ENCODE measurements at regions not wholly inside any gene's neighbourhood (a gene's known extent, or its start where the extent isn't known, plus 50 kb on each side); places are given as distances from the start of the nearest gene placed in this dataset.

- TF ChIP-seq YY1 (IDR thresholded peaks at IDR 0.05; ENCODE audit: insufficient read depth, insufficient read length) = no peak
- TF ChIP-seq ZNF274 (IDR thresholded peaks at IDR 0.05; ENCODE audit: low read depth, low read length) = no peak
Observed at GRCh38 chr2:104023765-104024164, 830.1 kb upstream of the POU3F3 start.
